Endothelial cell of umbilical vein (primary cell): ENCODE measurements at regions not wholly inside any gene's neighbourhood (a gene's known extent, or its start where the extent isn't known, plus 50 kb on each side); places are given as distances from the start of the nearest gene placed in this dataset.

Experiments used
- BruUV-seq: library from RNA; stranded (reverse); fragments of 400-500 nt; replicated peaks from 2 replicates; lab custom pipeline; 2021; lab: Mats Ljungman, UMichigan
- CTCF ChIA-PET: fragments of 300-600, 350-600 bp; sonication (Branson Sonifier 250); formaldehyde crosslinking; loops from one replicate; lab custom pipeline; 2021; ENCODE audit warnings: antibody characterized with exemption, inconsistent platforms; lab: Charles Lee
- POLR2A ChIA-PET: fragments of 300-600, 350-600 bp; sonication (Branson Sonifier 250); formaldehyde crosslinking; loops from one replicate; lab custom pipeline; 2021; ENCODE audit warnings: antibody characterized with exemption, inconsistent platforms; lab: Charles Lee
- DNase-seq: peaks from one replicate; pipeline ENCODE4 v3.0.0-alpha.2; 2011; ENCODE audit warnings: low read depth, low spot score
- FAIRE-seq: peaks from 2 replicates; lab custom pipeline; 2011; peaks lifted over from hg19 to GRCh38; lab: Jason Lieb, UNC
- H2AFZ ChIP-seq: 2 replicates; pipeline ENCODE4 v1.6.0; 2012; ENCODE audit warnings: low read depth, low read length, control low read depth, inconsistent platforms
- H3K27ac ChIP-seq: 2 replicates; pipeline ENCODE4 v1.5.1; 2011; ENCODE audit warnings: low read depth, mild to moderate bottlenecking, control low read depth, low read length, moderate library complexity; ENCODE audit not compliant: insufficient read depth
- H3K27me3 ChIP-seq, 2 experiments: 2 replicates each; pipeline versions ENCODE4 v1.6.0 to v1.6.1; 2011; ENCODE audit warnings: low read length in 2 of 2, mixed read lengths in 1 of 2; ENCODE audit not compliant: control insufficient read depth in 2 of 2, insufficient read depth in 2 of 2
- H3K36me3 ChIP-seq, 2 experiments: 2 replicates in 1 of 2; 3 replicates in 1 of 2; pipeline ENCODE4 v1.5.1; 2011; ENCODE audit warnings: low read length in 2 of 2, mild to moderate bottlenecking in 1 of 2, moderate library complexity in 1 of 2; ENCODE audit not compliant: control insufficient read depth in 2 of 2, insufficient read depth in 2 of 2; ENCODE audit errors: extremely low read depth in 1 of 2
- H3K4me1 ChIP-seq: 3 replicates; pipeline ENCODE4 v1.5.1; 2011; ENCODE audit warnings: mild to moderate bottlenecking, low read length; ENCODE audit not compliant: control insufficient read depth, insufficient read depth; ENCODE audit errors: extremely low read depth
- H3K4me2 ChIP-seq: 2 replicates; pipeline ENCODE4 v1.6.1; 2011; ENCODE audit warnings: low read length, control low read depth, mixed read lengths; ENCODE audit not compliant: insufficient read depth
- H3K4me3 ChIP-seq, 3 experiments: fragments of 200-600 bp in 1 of 3; sonication (generic), shearing (Covaris generic) in 1 of 3; replicated peaks in 1 of 3; 2 replicates each; pipeline ENCODE4 v1.5.1; 2011 to 2016; ENCODE audit warnings: control low read depth in 3 of 3, low read length in 3 of 3, mild to moderate bottlenecking in 2 of 3, inconsistent platforms in 1 of 3, low read depth in 1 of 3, moderate library complexity in 1 of 3; ENCODE audit not compliant: insufficient read depth in 1 of 3
- H3K79me2 ChIP-seq: 2 replicates; pipeline ENCODE4 v1.6.0; 2012; ENCODE audit warnings: low read length, inconsistent platforms; ENCODE audit not compliant: control insufficient read depth, insufficient read depth
- H3K9ac ChIP-seq: replicated peaks from 2 replicates; pipeline ENCODE3; 2011; ENCODE audit warnings: low read length, control low read depth; ENCODE audit not compliant: insufficient read depth; ENCODE audit errors: extremely low read depth
- H3K9me1 ChIP-seq: replicated peaks from 3 replicates; pipeline ENCODE4 v1.6.0; 2011; ENCODE audit warnings: mild to moderate bottlenecking, low read length; ENCODE audit not compliant: control insufficient read depth, insufficient read depth; ENCODE audit errors: extremely low read depth
- H3K9me3 ChIP-seq: replicated peaks from 2 replicates; pipeline ENCODE4 v1.5.1; 2012; ENCODE audit warnings: low read length, inconsistent platforms; ENCODE audit not compliant: control insufficient read depth, insufficient read depth
- H4K20me1 ChIP-seq: replicated peaks from 2 replicates; pipeline ENCODE3; 2011; ENCODE audit warnings: mild to moderate bottlenecking, low read length; ENCODE audit not compliant: control insufficient read depth, insufficient read depth; ENCODE audit errors: extremely low read depth
- EZH2 ChIP-seq: IDR thresholded peaks from 2 replicates; pipeline ENCODE4 v1.6.1; 2012; ENCODE audit warnings: borderline replicate concordance, low read depth, mild to moderate bottlenecking, moderate library complexity, low read length, inconsistent platforms; ENCODE audit not compliant: severe bottlenecking
- FOS ChIP-seq: IDR thresholded peaks from 2 replicates; pipeline ENCODE4 v1.6.1; 2011; ENCODE audit warnings: mild to moderate bottlenecking, low read length, moderate library complexity, borderline replicate concordance; ENCODE audit not compliant: insufficient read depth
- GATA2 ChIP-seq: IDR thresholded peaks from 2 replicates; pipeline ENCODE4 v1.7.0; 2011; ENCODE audit warnings: low read depth, mild to moderate bottlenecking, moderate library complexity, mixed read lengths, low read length; ENCODE audit not compliant: insufficient read length, insufficient read depth
- JUN ChIP-seq: IDR thresholded peaks from 2 replicates; pipeline ENCODE4 v1.6.1; 2011; ENCODE audit warnings: borderline replicate concordance, low read depth; ENCODE audit not compliant: insufficient read length, insufficient read depth
- MYC ChIP-seq: IDR thresholded peaks from one replicate; pipeline ENCODE4 v1.6.1; 2011; ENCODE audit warnings: mild to moderate bottlenecking, low read depth, low read length
- POLR2A ChIP-seq: IDR thresholded peaks from 2 replicates; pipeline ENCODE4 v1.6.1; 2012; ENCODE audit warnings: low read depth, mild to moderate bottlenecking, control low read depth, low read length
- POLR2AphosphoS5 ChIP-seq: IDR thresholded peaks from 2 replicates; pipeline ENCODE4 v1.6.1; 2012; ENCODE audit warnings: low read depth, mild to moderate bottlenecking, control low read depth, low read length, moderate library complexity; ENCODE audit not compliant: insufficient read depth
- dilution Hi-C: fragments of 300-500 bp; cut with MboI; formaldehyde crosslinking; loops from one replicate; pipeline ENCODE4 v1.15.0; 2019; ENCODE audit warnings: low sequenced_read_pairs; ENCODE audit not compliant: extremely low pct_ligation_motif_present
- intact Hi-C: fragments of 100-400 bp; cut with micrococcal nuclease; formaldehyde crosslinking; loops from one replicate; pipeline ENCODE4 v1.10.0; 2022
- TF ChIP-seq, protein P1 (sequence below): IDR thresholded peaks from 2 replicates; pipeline ENCODE4 v1.6.1; 2011; ENCODE audit not compliant: insufficient read depth, insufficient read length
- TF ChIP-seq, protein P2 (sequence below), 2 donors: IDR thresholded peaks; 1 replicate in 1 of 2; 2 replicates in 1 of 2; pipeline ENCODE4 v1.5.1; 2011; ENCODE audit warnings: low read length in 2 of 2, mild to moderate bottlenecking in 2 of 2, moderate library complexity in 2 of 2, control low read depth in 1 of 2, inconsistent platforms in 1 of 2, low read depth in 1 of 2; ENCODE audit not compliant: insufficient read depth in 1 of 2; ENCODE audit errors: extremely low read depth in 1 of 2

DNA sequence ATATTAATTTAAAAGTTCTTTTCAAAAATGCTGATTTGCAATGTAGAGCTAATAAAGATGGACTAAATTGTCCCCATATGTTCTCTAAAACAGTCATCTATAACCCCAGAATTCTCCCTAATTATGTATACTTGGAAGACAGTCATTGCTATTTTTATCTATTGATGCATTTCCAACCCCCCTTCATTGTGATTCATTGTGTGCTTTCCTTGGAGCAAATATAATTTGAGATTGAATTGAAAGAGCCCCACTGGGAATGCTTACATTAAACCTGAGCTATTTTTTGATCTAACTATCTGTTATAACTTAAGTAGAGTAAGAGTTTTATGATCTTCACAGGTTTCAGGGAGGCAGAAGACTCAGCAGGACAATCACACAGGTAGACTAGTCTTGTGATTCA is 73.7 kb upstream of the PTCHD4 start:
- dilution Hi-C loops (no loop called here), intact Hi-C loops (no loop called here)
- H3K36me3 ChIP-seq: no peaks in the 10 kb centered on the region
- DNase-seq: no peak
- no peaks in the 10 kb centered on the region for H3K4me1 ChIP-seq
- H3K27me3 ChIP-seq: no peaks in the 10 kb centered on the region
- H3K4me3 ChIP-seq: no peak overlapping the region
- H4K20me1 ChIP-seq: no peaks in the 10 kb centered on the region
- no peak overlapping the region for H2AFZ ChIP-seq
- no peaks in the 10 kb centered on the region for H3K79me2 ChIP-seq
- FAIRE-seq: no peak
- no TSS peak for BruUV-seq
- H3K27ac ChIP-seq: no peak overlapping the region
- no peaks in the 10 kb centered on the region for H3K9me3 ChIP-seq
- no peaks in the 10 kb centered on the region for H3K9me1 ChIP-seq
- H3K4me2 ChIP-seq: no peak overlapping the region
- CTCF ChIA-PET: no interaction called here
- no peak overlapping the region for H3K9ac ChIP-seq
- POLR2A ChIA-PET: no interaction called here
- TF ChIP-seq POLR2AphosphoS5 (no peak), EZH2 (no peak)

- Histone ChIP-seq H3K4me3 (no peak overlapping the region), H3K27me3 (no peaks in the 10 kb centered on the region), H2AFZ (no peak overlapping the region), H3K9me3 (no peaks in the 10 kb centered on the region), H3K36me3 (no peaks in the 10 kb centered on the region), H3K9ac (no peak overlapping the region), H3K4me2 (no peak overlapping the region), H3K79me2 (no peaks in the 10 kb centered on the region), H4K20me1 (no peaks in the 10 kb centered on the region), H3K4me1 (no peaks in the 10 kb centered on the region), H3K9me1 (no peaks in the 10 kb centered on the region), H3K27ac (no peak overlapping the region)
- intact Hi-C loops: no loop called here
- POLR2A ChIA-PET: no interaction called here
- no TSS peak for BruUV-seq
- CTCF ChIA-PET: no interaction called here
- dilution Hi-C loops: no loop called here
- FAIRE-seq: no peak
- DNase-seq: no peak
- TF ChIP-seq GATA2 (no peak), EZH2 (no peak), FOS (no peak), POLR2AphosphoS5 (no peak), MYC (no peak), POLR2A (no peak), JUN (no peak)
- TF ChIP-seq, protein P1, sequence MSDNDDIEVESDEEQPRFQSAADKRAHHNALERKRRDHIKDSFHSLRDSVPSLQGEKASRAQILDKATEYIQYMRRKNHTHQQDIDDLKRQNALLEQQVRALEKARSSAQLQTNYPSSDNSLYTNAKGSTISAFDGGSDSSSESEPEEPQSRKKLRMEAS: no peak
- TF ChIP-seq, protein P2, sequence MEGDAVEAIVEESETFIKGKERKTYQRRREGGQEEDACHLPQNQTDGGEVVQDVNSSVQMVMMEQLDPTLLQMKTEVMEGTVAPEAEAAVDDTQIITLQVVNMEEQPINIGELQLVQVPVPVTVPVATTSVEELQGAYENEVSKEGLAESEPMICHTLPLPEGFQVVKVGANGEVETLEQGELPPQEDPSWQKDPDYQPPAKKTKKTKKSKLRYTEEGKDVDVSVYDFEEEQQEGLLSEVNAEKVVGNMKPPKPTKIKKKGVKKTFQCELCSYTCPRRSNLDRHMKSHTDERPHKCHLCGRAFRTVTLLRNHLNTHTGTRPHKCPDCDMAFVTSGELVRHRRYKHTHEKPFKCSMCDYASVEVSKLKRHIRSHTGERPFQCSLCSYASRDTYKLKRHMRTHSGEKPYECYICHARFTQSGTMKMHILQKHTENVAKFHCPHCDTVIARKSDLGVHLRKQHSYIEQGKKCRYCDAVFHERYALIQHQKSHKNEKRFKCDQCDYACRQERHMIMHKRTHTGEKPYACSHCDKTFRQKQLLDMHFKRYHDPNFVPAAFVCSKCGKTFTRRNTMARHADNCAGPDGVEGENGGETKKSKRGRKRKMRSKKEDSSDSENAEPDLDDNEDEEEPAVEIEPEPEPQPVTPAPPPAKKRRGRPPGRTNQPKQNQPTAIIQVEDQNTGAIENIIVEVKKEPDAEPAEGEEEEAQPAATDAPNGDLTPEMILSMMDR (IDR thresholded peaks at IDR 0.05; ENCODE audit: extremely low read depth in 1 of 2, insufficient read depth in 1 of 2, low read depth in 1 of 2, low read length in 2 of 2): no peak
Measured at GRCh38 chr6:48183811-48184605, 73.0 kb upstream of the PTCHD4 start.
